ENCODE measurements at regions not wholly inside any gene's neighbourhood (a gene's known extent, or its start where the extent isn't known, plus 50 kb on each side); places are given as distances from the start of the nearest gene placed in this dataset.

DNA sequence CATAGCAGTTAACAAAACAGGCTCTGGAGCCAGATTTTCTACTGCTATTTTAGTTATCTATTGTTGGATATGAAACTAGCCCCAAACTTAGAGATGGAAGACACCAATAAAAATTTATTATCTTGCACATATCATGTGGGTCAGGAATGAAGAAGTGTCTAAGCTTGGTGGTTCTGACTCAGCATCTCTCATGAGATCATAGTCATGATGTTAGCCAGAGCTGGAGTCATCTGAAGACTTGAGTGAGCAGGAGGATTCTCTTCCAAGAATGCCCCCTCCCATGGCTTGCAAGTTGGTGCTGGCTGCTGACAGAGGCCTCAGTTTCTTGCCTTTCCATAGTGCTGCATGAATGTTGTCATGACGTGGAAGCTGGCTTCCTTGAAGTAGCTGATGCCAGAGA is 68.2 kb upstream of the TAPT1 start:
- Mint-ChIP-seq H3K27ac (no peak overlapping the region), H3K27me3 (ENCODE audit: insufficient read depth) (no peaks in the 10 kb centered on the region), H3K4me3 (no peak overlapping the region), H3K4me1 (peaks cover 21% of the 10 kb centered on the region), H3K9me3 (no peaks in the 10 kb centered on the region), H3K36me3 (ENCODE audit: low read depth) (no peaks in the 10 kb centered on the region)
- TF ChIP-seq, protein P1, sequence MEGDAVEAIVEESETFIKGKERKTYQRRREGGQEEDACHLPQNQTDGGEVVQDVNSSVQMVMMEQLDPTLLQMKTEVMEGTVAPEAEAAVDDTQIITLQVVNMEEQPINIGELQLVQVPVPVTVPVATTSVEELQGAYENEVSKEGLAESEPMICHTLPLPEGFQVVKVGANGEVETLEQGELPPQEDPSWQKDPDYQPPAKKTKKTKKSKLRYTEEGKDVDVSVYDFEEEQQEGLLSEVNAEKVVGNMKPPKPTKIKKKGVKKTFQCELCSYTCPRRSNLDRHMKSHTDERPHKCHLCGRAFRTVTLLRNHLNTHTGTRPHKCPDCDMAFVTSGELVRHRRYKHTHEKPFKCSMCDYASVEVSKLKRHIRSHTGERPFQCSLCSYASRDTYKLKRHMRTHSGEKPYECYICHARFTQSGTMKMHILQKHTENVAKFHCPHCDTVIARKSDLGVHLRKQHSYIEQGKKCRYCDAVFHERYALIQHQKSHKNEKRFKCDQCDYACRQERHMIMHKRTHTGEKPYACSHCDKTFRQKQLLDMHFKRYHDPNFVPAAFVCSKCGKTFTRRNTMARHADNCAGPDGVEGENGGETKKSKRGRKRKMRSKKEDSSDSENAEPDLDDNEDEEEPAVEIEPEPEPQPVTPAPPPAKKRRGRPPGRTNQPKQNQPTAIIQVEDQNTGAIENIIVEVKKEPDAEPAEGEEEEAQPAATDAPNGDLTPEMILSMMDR (conservative IDR thresholded peaks at IDR 0.05), result no peak
- H3K4me3 ChIP-seq (ENCODE audit: low read length), result no peak overlapping the region
- no peaks in the 10 kb centered on the region for H3K4me1 ChIP-seq (ENCODE audit: control insufficient read depth, insufficient read depth, low read length)
- H3K36me3 ChIP-seq (ENCODE audit: control insufficient read depth, insufficient read depth, low read length), result no peaks in the 10 kb centered on the region
- no peak for DNase-seq
- 100% methylated on average over 1 of the region's 1 CpG for WGBS, 2 experiments (ENCODE audit: insufficient coverage in 1 of 2, insufficient read length in 1 of 2)
- no peaks in the 10 kb centered on the region for H3K9me3 ChIP-seq (ENCODE audit: control insufficient read depth, low read length)
- H3K27ac ChIP-seq (ENCODE audit: low read depth, low read length), result no peak overlapping the region
- H3K27me3 ChIP-seq (ENCODE audit: control insufficient read depth, insufficient read depth, low read length, poor library complexity, severe bottlenecking), result no peaks in the 10 kb centered on the region
- H3K9ac ChIP-seq (ENCODE audit: extremely low read depth, low read length, poor library complexity, severe bottlenecking), result no peak overlapping the region

DNA sequence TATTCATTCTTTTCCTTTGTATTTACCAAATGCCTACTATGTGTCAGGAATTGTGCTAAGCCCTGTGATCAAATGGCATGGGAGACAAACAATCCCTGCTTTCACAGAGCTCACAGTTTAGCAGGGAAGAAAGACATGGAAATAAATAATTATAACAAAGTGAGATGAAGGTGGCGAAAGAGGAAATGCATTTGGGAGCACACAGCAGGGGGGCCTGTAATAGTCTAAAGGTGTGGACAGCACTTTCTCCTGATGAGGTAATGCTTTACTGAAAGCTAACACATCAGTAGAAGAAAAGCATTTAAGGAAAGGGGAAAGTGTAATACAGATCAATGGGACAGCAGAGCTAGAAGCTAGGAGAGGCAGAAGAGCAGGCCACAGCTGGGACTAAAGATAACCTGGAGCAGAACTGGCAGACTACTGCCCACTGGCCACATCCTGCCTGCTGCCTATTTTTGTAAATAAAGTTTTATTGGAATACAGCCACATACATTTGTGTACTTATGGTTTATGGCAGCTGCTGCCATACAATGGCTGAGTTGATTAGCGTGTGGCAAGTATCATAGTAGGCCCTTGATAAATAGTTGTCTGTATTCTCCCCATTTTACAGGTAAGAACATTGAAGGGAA is 67.1 kb upstream of the TAPT1 start:
- no peaks in the 10 kb centered on the region for H3K27me3 Mint-ChIP-seq (ENCODE audit: insufficient read depth)
- Histone ChIP-seq H3K36me3 (ENCODE audit: control insufficient read depth, insufficient read depth, low read length) (no peaks in the 10 kb centered on the region), H3K27me3 (ENCODE audit: control insufficient read depth, insufficient read depth, low read length, poor library complexity, severe bottlenecking) (no peaks in the 10 kb centered on the region), H3K9me3 (ENCODE audit: control insufficient read depth, low read length) (no peaks in the 10 kb centered on the region), H3K4me3 (ENCODE audit: low read length) (no peak overlapping the region), H3K4me1 (ENCODE audit: control insufficient read depth, insufficient read depth, low read length) (no peaks in the 10 kb centered on the region), H3K27ac (ENCODE audit: low read depth, low read length) (no peak overlapping the region), H3K9ac (ENCODE audit: extremely low read depth, low read length, poor library complexity, severe bottlenecking) (no peak overlapping the region)
- TF ChIP-seq, protein P1 (conservative IDR thresholded peaks at IDR 0.05), result no peak
- H3K36me3 Mint-ChIP-seq (ENCODE audit: low read depth), result no peaks in the 10 kb centered on the region
- no peak overlapping the region for H3K4me3 Mint-ChIP-seq
- 92 to 100% methylated on average over 2 of the region's 2 CpGs for WGBS, 2 experiments (ENCODE audit: insufficient coverage in 1 of 2, insufficient read length in 1 of 2)
- H3K9me3 Mint-ChIP-seq, result no peaks in the 10 kb centered on the region
- DNase-seq, result peak; percentile 59
- no peak overlapping the region for H3K27ac Mint-ChIP-seq
- peaks cover 21% of the 10 kb centered on the region for H3K4me1 Mint-ChIP-seq

DNA sequence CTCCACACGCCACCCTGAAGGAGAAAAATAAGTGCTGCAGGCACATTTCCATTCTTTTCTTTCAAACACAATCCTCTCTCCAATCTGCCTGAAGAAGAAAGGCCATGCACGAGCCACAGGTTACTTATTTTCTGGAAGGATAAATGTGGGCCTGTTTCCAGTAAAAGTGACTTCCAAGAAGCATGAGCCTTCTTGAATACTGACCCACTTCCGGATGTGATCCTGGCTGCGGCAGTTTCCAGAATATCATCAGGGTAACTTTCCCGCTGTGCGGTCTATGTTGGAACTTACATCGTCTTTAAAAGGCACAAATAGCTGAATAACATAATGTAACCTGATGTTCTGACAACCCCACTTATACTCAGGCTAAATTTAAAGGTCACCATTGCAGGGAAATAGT is 66.3 kb upstream of the TAPT1 start:
- no peak overlapping the region for H3K9ac ChIP-seq (ENCODE audit: extremely low read depth, low read length, poor library complexity, severe bottlenecking)
- H3K27ac ChIP-seq (ENCODE audit: low read depth, low read length), result no peak overlapping the region
- Mint-ChIP-seq H3K36me3 (ENCODE audit: low read depth) (no peaks in the 10 kb centered on the region), H3K4me3 (no peak overlapping the region), H3K27me3 (ENCODE audit: insufficient read depth) (no peaks in the 10 kb centered on the region), H3K27ac (no peak overlapping the region), H3K4me1 (peaks cover 21% of the 10 kb centered on the region), H3K9me3 (no peaks in the 10 kb centered on the region)
- H3K27me3 ChIP-seq (ENCODE audit: control insufficient read depth, insufficient read depth, low read length, poor library complexity, severe bottlenecking), result no peaks in the 10 kb centered on the region
- no peak overlapping the region for H3K4me3 ChIP-seq (ENCODE audit: low read length)
- no peaks in the 10 kb centered on the region for H3K36me3 ChIP-seq (ENCODE audit: control insufficient read depth, insufficient read depth, low read length)
- TF ChIP-seq, protein P1 (conservative IDR thresholded peaks at IDR 0.05), result no peak
- whole genome bisulfite sequencing, 2 experiments (ENCODE audit: insufficient coverage in 1 of 2, insufficient read length in 1 of 2), result 92 to 94% methylated on average over 7 of the region's 7 CpGs
- no peaks in the 10 kb centered on the region for H3K9me3 ChIP-seq (ENCODE audit: control insufficient read depth, low read length)
- no peaks in the 10 kb centered on the region for H3K4me1 ChIP-seq (ENCODE audit: control insufficient read depth, insufficient read depth, low read length)
- DNase-seq, result no peak

Data from endodermal cell (in vitro differentiated cells).